NCI-H128 (cell line): ENCODE measurements at regions not wholly inside any gene's neighbourhood (a gene's known extent, or its start where the extent isn't known, plus 50 kb on each side); places are given as distances from the start of the nearest gene placed in this dataset.
"Not testable (repeated sequence)": the region's sequence is repeated elsewhere in the genome, so short reads cannot be mapped to it uniquely, and the experiment has no call there.

Experiments
- DNase-seq: peaks from one replicate; lab custom pipeline; 2025; ENCODE audit not compliant: unreplicated experiment; lab: John Stamatoyannopoulos, UW

- no peak for DNase-seq
These were observed 211.4 kb downstream of the KCNRG start for GRCh38 chr13:50226515-50227155.

GRCh38 chr13:50227361-50227760 is 212.1 kb downstream of the KCNRG start:
- DNase-seq: no peak

GRCh38 chr13:50228527-50228926 is 213.3 kb downstream of the KCNRG start:
- DNase-seq: no peak

GRCh38 chr13:50229960-50230661 is 214.9 kb downstream of the KCNRG start:
- no peak for DNase-seq

- DNase-seq: no peak
These were observed 215.4 kb downstream of the KCNRG start for GRCh38 chr13:50230662-50230978.

- DNase-seq: not testable (repeated sequence)
These were observed 218.3 kb downstream of the KCNRG start for GRCh38 chr13:50233574-50233973.

- DNase-seq: no peak
These were observed 220.5 kb downstream of the KCNRG start for GRCh38 chr13:50235604-50236342.

- no peak for DNase-seq
These were observed 221.7 kb downstream of the KCNRG start for GRCh38 chr13:50236898-50237318.

- no peak for DNase-seq
These were observed 223.7 kb downstream of the KCNRG start for GRCh38 chr13:50238922-50239321.

GRCh38 chr13:50241479-50241878 is 226.2 kb downstream of the KCNRG start:
- no peak for DNase-seq

GRCh38 chr13:50243931-50244330 is 228.7 kb downstream of the KCNRG start:
- DNase-seq: no peak

- no peak for DNase-seq
These were observed 229.1 kb downstream of the KCNRG start for GRCh38 chr13:50244355-50244712.

GRCh38 chr13:50244713-50245574 is 229.7 kb downstream of the KCNRG start:
- DNase-seq: no peak

- no peak for DNase-seq
These were observed 232.0 kb downstream of the KCNRG start for GRCh38 chr13:50247223-50247622.

GRCh38 chr13:50248516-50249143 is 233.4 kb downstream of the KCNRG start:
- DNase-seq: no peak

GRCh38 chr13:50249144-50249521 is 233.9 kb downstream of the KCNRG start:
- DNase-seq: no peak

GRCh38 chr13:50250401-50250800 is 235.2 kb downstream of the KCNRG start:
- DNase-seq: no peak

GRCh38 chr13:50255639-50256038 is 240.4 kb downstream of the KCNRG start:
- no peak for DNase-seq

- DNase-seq: not testable (repeated sequence)
These were observed 241.5 kb downstream of the KCNRG start for GRCh38 chr13:50256536-50257321.

- DNase-seq: no peak
These were observed 242.4 kb downstream of the KCNRG start for GRCh38 chr13:50257646-50258045.
